PC-9 (cell line): ENCODE measurements at regions not wholly inside any gene's neighbourhood (a gene's known extent, or its start where the extent isn't known, plus 50 kb on each side); places are given as distances from the start of the nearest gene placed in this dataset.

Source experiments
- CTCF ChIP-seq: fragments of 200-600 bp; sonication (generic); conservative IDR thresholded peaks from 2 replicates; pipeline ENCODE4 v1.6.1; 2017; ENCODE audit warnings: mixed run types, antibody characterized with exemption, mild to moderate bottlenecking, moderate library complexity
- EZH2 ChIP-seq: fragments of 200-600 bp; sonication (generic); IDR thresholded peaks from 2 replicates; pipeline ENCODE4 v1.8.0; 2017; ENCODE audit warnings: antibody characterized with exemption, low read depth

DNA sequence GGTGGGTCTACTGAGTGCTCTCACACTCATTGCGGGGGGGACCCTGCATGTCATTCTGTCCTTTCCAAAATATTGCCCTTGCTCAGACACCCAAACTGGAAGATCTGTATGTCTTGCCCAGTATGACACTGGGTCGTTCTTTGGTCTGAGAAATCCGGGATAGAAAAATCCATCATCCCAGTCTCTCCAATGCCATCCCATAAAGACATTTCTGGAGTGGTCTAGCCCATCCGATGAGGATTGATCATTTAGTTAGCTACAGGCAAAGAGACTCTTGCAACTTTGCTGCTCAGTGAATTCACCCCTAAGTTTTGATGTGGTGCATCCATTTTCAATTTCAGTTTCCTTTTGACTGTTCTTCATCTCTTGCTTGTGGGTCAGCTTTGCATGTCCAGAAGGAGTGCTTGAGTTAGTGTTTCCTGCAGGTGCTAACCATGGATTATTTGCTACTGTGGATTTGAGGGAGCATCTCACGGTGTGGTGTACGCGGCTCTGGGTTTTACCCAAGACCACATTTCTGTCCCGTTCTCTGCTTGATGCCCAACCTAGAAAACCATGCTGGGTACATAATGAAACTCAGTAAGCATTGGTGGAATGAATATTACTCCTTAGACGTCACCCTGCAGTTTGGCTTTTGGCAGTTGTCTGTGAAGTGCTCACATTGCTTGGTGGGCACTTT, 247.0 kb upstream of the MKI67 start:
- TF ChIP-seq CTCF, result no peak
- TF ChIP-seq EZH2, result no peak
